ENCODE measurements at regions not wholly inside any gene's neighbourhood (a gene's known extent, or its start where the extent isn't known, plus 50 kb on each side); places are given as distances from the start of the nearest gene placed in this dataset.
"Not testable (repeated sequence)": the region's sequence is repeated elsewhere in the genome, so short reads cannot be mapped to it uniquely, and the experiment has no call there.

GRCh38 chr5:163569284-163569683, 63.9 kb downstream of the MAT2B start:
- DNase-seq: no peak

GRCh38 chr5:163571744-163572143, 66.3 kb downstream of the MAT2B start:
- DNase-seq: no peak

- no peak for DNase-seq
Measured at GRCh38 chr5:163574472-163575440, 69.3 kb downstream of the MAT2B start.

- no peak for DNase-seq
Measured at GRCh38 chr5:163578652-163579051, 73.2 kb downstream of the MAT2B start.

GRCh38 chr5:163579729-163580128, 74.3 kb downstream of the MAT2B start:
- DNase-seq: no peak

- no peak for DNase-seq
Measured at GRCh38 chr5:163580516-163580915, 75.1 kb downstream of the MAT2B start.

- not testable (repeated sequence) for DNase-seq
Measured at GRCh38 chr5:163583491-163584153, 78.2 kb downstream of the MAT2B start.

- no peak for DNase-seq
Measured at GRCh38 chr5:163585206-163585605, 79.8 kb downstream of the MAT2B start.

- no peak for DNase-seq
Measured at GRCh38 chr5:163586531-163586956, 81.1 kb downstream of the MAT2B start.

GRCh38 chr5:163594951-163595350, 89.5 kb downstream of the MAT2B start:
- no peak for DNase-seq

- DNase-seq: no peak
Measured at GRCh38 chr5:163595932-163596607, 90.7 kb downstream of the MAT2B start.

GRCh38 chr5:163596608-163597315, 91.3 kb downstream of the MAT2B start:
- no peak for DNase-seq

GRCh38 chr5:163604013-163604412, 98.6 kb downstream of the MAT2B start:
- no peak for DNase-seq

- no peak for DNase-seq
Measured at GRCh38 chr5:163607256-163607655, 101.8 kb downstream of the MAT2B start.

- DNase-seq: no peak
Measured at GRCh38 chr5:163608621-163609020, 103.2 kb downstream of the MAT2B start.

- DNase-seq: no peak
Measured at GRCh38 chr5:163609910-163610309, 104.5 kb downstream of the MAT2B start.

- DNase-seq: no peak
Measured at GRCh38 chr5:163612358-163613149, 107.1 kb downstream of the MAT2B start.

- no peak for DNase-seq
Measured at GRCh38 chr5:163613150-163613442, 107.7 kb downstream of the MAT2B start.

GRCh38 chr5:163614787-163615186, 109.4 kb downstream of the MAT2B start:
- no peak for DNase-seq

- no peak for DNase-seq
Measured at GRCh38 chr5:163619273-163619934, 114.0 kb downstream of the MAT2B start.

GRCh38 chr5:163619951-163620350, 114.5 kb downstream of the MAT2B start:
- no peak for DNase-seq

- DNase-seq: no peak
Measured at GRCh38 chr5:163622799-163623198, 117.4 kb downstream of the MAT2B start.

All from inflammatory macrophage treated with lipopolysaccharide for 4 hours (primary cell).